ENCODE measurements at regions not wholly inside any gene's neighbourhood (a gene's known extent, or its start where the extent isn't known, plus 50 kb on each side); places are given as distances from the start of the nearest gene placed in this dataset.

DNA sequence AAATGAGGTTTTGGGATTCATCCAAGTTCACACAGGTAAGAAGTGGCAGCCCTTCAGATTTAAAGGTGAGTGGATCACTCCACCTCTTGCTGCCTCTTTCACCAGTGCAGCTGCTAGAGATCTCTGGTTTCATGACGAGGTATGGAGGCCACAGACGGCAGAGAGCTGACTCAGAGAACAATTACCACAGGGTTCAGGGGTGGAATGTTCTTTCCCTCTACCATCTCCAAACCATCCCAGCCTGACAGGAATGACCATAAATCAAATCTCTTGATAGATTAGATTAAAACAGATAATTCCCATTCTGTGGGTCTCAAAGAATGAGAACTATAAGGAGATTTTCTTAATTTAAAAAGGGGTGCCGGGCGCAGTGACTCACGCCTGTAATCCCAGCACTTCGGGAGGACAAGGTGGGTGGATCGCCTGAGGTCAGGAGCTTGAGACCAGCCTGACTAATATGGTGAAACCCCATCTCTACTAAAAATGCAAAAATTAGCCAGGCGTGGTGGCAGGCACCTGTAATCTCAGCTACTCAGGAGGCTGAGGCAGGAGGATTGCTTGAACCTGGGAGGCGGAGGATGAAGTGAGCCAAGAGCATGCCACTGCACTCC lies 174.2 kb upstream of the ATP11B start:
- ATAC-seq (ENCODE audit: insufficient read depth, low FRiP score) (no peak), DNase-seq (no peak)
- WGBS, 2 donors = 86 to 91% methylated on average over 9 of the region's 9 CpGs
- Histone ChIP-seq H3K4me3 (no peak overlapping the region), H3K27ac (ENCODE audit: low read depth in 1 of 2, low read length in 1 of 2) (no peak overlapping the region), H3K4me1 (ENCODE audit: control insufficient read depth in 5 of 5, insufficient read depth in 5 of 5, low read length in 5 of 5) (no peaks in the 10 kb centered on the region), H3K27me3 (ENCODE audit: control insufficient read depth in 3 of 3, insufficient read depth in 3 of 3, low read length in 2 of 3) (peaks cover 0 to 3% (median 0%) of the 10 kb centered on the region in 3 donors), H3K9me3 (ENCODE audit: control insufficient read depth in 4 of 4, insufficient read depth in 3 of 4, low read length in 3 of 4) (no peaks in the 10 kb centered on the region), H3K36me3 (ENCODE audit: control insufficient read depth in 4 of 4, insufficient read depth in 4 of 4, low read length in 4 of 4) (no peaks in the 10 kb centered on the region), H3K9ac (ENCODE audit: insufficient read depth in 1 of 2, low read length in 2 of 2) (no peak overlapping the region)
- no peak for TF ChIP-seq CTCF (IDR thresholded peaks at IDR 0.05; ENCODE audit: control extremely low read depth, extremely low read depth)

DNA sequence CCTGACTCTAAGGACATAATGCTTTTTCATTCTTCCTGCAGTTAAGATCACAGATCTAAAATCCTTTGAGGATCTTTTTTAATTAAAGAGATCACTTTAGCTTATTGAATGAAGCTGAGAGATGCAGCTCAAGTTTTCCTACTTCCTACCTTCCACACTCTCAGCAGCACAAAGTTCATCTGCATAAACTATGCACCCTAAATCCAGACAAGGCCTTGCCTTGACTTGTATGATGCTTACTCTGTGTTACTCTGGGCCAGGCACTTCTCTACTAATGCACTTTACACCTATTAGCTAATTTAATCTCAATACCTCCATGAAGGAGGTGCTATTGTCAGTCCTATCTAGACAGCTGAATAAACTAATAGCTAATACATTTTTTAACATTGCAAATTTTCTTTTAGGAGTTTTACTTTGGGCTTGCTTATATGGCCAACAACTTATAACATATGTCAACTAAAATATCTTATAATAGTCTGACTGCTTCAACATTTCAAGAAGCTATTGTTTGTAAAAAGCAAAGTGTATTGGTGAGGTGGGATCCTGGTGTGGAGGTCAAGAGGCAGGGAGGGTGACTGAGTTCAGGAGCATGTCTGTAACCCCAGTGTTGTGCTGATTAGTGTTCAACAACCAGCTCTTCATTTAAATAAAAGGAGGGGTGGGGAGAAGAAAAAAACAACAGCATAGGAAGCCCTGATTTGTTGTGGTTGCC lies 172.4 kb upstream of the ATP11B start:
- no peaks in the 10 kb centered on the region for H3K9me3 ChIP-seq (ENCODE audit: control insufficient read depth in 4 of 4, insufficient read depth in 3 of 4, low read length in 3 of 4)
- no peaks in the 10 kb centered on the region for H3K36me3 ChIP-seq (ENCODE audit: control insufficient read depth in 4 of 4, insufficient read depth in 4 of 4, low read length in 4 of 4)
- H3K4me1 ChIP-seq (ENCODE audit: control insufficient read depth in 5 of 5, insufficient read depth in 5 of 5, low read length in 5 of 5) = no peaks in the 10 kb centered on the region
- ATAC-seq (ENCODE audit: insufficient read depth, low FRiP score) (no peak), DNase-seq (no peak)
- no peak overlapping the region for H3K9ac ChIP-seq (ENCODE audit: insufficient read depth in 1 of 2, low read length in 2 of 2)
- peaks cover 0 to 3% (median 2%) of the 10 kb centered on the region in 3 donors for H3K27me3 ChIP-seq (ENCODE audit: control insufficient read depth in 3 of 3, insufficient read depth in 3 of 3, low read length in 2 of 3)
- no peak overlapping the region for H3K4me3 ChIP-seq
- H3K27ac ChIP-seq (ENCODE audit: low read depth in 1 of 2, low read length in 1 of 2) = no peak overlapping the region
- no peak for TF ChIP-seq CTCF (IDR thresholded peaks at IDR 0.05; ENCODE audit: control extremely low read depth, extremely low read depth)

GRCh38 chr3:182621435-182622240 lies 171.7 kb upstream of the ATP11B start:
- WGBS, 2 donors = 32 to 39% methylated on average over 4 of the region's 4 CpGs
- DNase-seq (no peak), ATAC-seq (ENCODE audit: insufficient read depth, low FRiP score) (no peak)
- Histone ChIP-seq H3K36me3 (ENCODE audit: control insufficient read depth in 4 of 4, insufficient read depth in 4 of 4, low read length in 4 of 4) (no peaks in the 10 kb centered on the region), H3K27ac (ENCODE audit: low read depth in 1 of 2, low read length in 1 of 2) (no peak overlapping the region), H3K4me1 (ENCODE audit: control insufficient read depth in 5 of 5, insufficient read depth in 5 of 5, low read length in 5 of 5) (no peaks in the 10 kb centered on the region), H3K27me3 (ENCODE audit: control insufficient read depth in 3 of 3, insufficient read depth in 3 of 3, low read length in 2 of 3) (peaks cover 0 to 2% (median 0%) of the 10 kb centered on the region in 3 donors), H3K4me3 (no peak overlapping the region), H3K9ac (ENCODE audit: insufficient read depth in 1 of 2, low read length in 2 of 2) (no peak overlapping the region), H3K9me3 (ENCODE audit: control insufficient read depth in 4 of 4, insufficient read depth in 3 of 4, low read length in 3 of 4) (peaks cover 0 to 1% (median 0%) of the 10 kb centered on the region in 4 donors)
- TF ChIP-seq CTCF (IDR thresholded peaks at IDR 0.05; ENCODE audit: control extremely low read depth, extremely low read depth) = no peak
